Head of caudate nucleus (tissue), 42 donors: ENCODE measurements at regions not wholly inside any gene's neighbourhood (a gene's known extent, or its start where the extent isn't known, plus 50 kb on each side); places are given as distances from the start of the nearest gene placed in this dataset.

Experiments
- DNase-seq, 42 donors: peaks; one replicate each; pipeline versions ENCODE4 v3.0.0 to v3.0.0-alpha.2; 2020 to 2021; ENCODE audit warnings: mixed read lengths in 7 of 42
- intact Hi-C: fragments of 100-400 bp; cut with DNase I; formaldehyde crosslinking; loops from one replicate; pipeline ENCODE4 v1.15.0; 2022

- no peak for DNase-seq
- intact Hi-C loops: no loop called here
Observed at GRCh38 chr1:59107916-59108315, 189.0 kb upstream of the FGGY start.

- intact Hi-C loops: no loop called here
- DNase-seq: no peak
Observed at GRCh38 chr1:59108481-59109317, 188.2 kb upstream of the FGGY start.

GRCh38 chr1:59110271-59110670 lies 186.6 kb upstream of the FGGY start:
- intact Hi-C loops: no loop called here

GRCh38 chr1:59113876-59114457 lies 182.9 kb upstream of the FGGY start:
- DNase-seq: no peak
- intact Hi-C loops: no loop called here

More at GRCh38 chr1:59110271-59110670, 186.6 kb upstream of the FGGY start:
- no peak for DNase-seq

- intact Hi-C loops: no loop called here
- no peak for DNase-seq
Observed at GRCh38 chr1:59115865-59116264, 181.0 kb upstream of the FGGY start.

GRCh38 chr1:59116920-59117542 lies 179.9 kb upstream of the FGGY start:
- DNase-seq: no peak
- intact Hi-C loops: no loop called here

GRCh38 chr1:59122527-59122926 lies 174.4 kb upstream of the FGGY start:
- intact Hi-C loops: no loop called here
- no peak for DNase-seq

- no peak for DNase-seq
- intact Hi-C loops: no loop called here
Observed at GRCh38 chr1:59123081-59123681, 173.7 kb upstream of the FGGY start.

- intact Hi-C loops: no loop called here
Observed at GRCh38 chr1:59124166-59124565, 172.7 kb upstream of the FGGY start.

GRCh38 chr1:59125154-59125553 lies 171.7 kb upstream of the FGGY start:
- intact Hi-C loops: no loop called here
- no peak for DNase-seq

More at GRCh38 chr1:59124166-59124565, 172.7 kb upstream of the FGGY start:
- no peak for DNase-seq

GRCh38 chr1:59125676-59126320 lies 171.1 kb upstream of the FGGY start:
- DNase-seq: no peak
- intact Hi-C loops: no loop called here

GRCh38 chr1:59126366-59126765 lies 170.5 kb upstream of the FGGY start:
- intact Hi-C loops: no loop called here
- no peak for DNase-seq

- intact Hi-C loops: no loop called here
- DNase-seq: no peak
Observed at GRCh38 chr1:59128239-59128736, 168.6 kb upstream of the FGGY start.

- intact Hi-C loops: no loop called here
- no peak for DNase-seq
Observed at GRCh38 chr1:59128784-59129227, 168.1 kb upstream of the FGGY start.

GRCh38 chr1:59132295-59132694 lies 164.6 kb upstream of the FGGY start:
- peak in 1 of 42 donors; percentile 20 for DNase-seq
- intact Hi-C loops: no loop called here

- intact Hi-C loops: no loop called here
- no peak for DNase-seq
Observed at GRCh38 chr1:59133997-59134396, 162.9 kb upstream of the FGGY start.

GRCh38 chr1:59135761-59136255 lies 161.1 kb upstream of the FGGY start:
- DNase-seq: no peak
- intact Hi-C loops: no loop called here

- intact Hi-C loops: no loop called here
- peak in 17 of 42 donors; percentile 5 to 74 (median 40) for DNase-seq
Observed at GRCh38 chr1:59136541-59137275, 160.2 kb upstream of the FGGY start.
